Heart left ventricle (tissue), 13 donors: ENCODE measurements at regions not wholly inside any gene's neighbourhood (a gene's known extent, or its start where the extent isn't known, plus 50 kb on each side); places are given as distances from the start of the nearest gene placed in this dataset.

Experiments
- CTCF ChIP-seq, 12 donors: fragments of 200-600 bp; sonication (generic) in 4 of 12; IDR thresholded peaks; one replicate each; pipeline versions ENCODE4 v1.5.0 to v1.8.0; 2018 to 2022; ENCODE audit warnings: antibody characterized with exemption in 12 of 12, mild to moderate bottlenecking in 5 of 12
- POLR2A ChIP-seq, 2 donors: fragments of 450-650 bp; IDR thresholded peaks; one replicate each; pipeline ENCODE4 v1.6.1; 2017; ENCODE audit warnings: antibody characterized with exemption in 2 of 2, mild to moderate bottlenecking in 2 of 2, moderate library complexity in 2 of 2
- donor health status: ischemic (EF 13 %, LVEDD 7.1; RV severe dilation, severe dysfunction).
- donor health status: DM: no; HTN: yes; CAD: no.
- donor health status: DM: no; HTN: no; CAD: no.
- donor health status: ischemic (EF 25% LVEDD 6.9; RV normal size, moderate dysfunction).
- donor health status: ischemic (EF 25% LVEDD 5.7; RV mildly dilated, moderate dysfunction).
- donor health status: ischemic (EF 35%, LVEDD 5.7; RV mildly dilated, moderate dysfunction).
- donor health status: nonischemic (EF 11% LVEDD 7.7; RV severe dilation, severe dysfunction).
- donor health status: DM: yes; HTN: yes; CAD: no.
- donor health status: PGD.
- donor health status: ischemic (EF 29% LVEDD 5.4; RV normal size, mild dysfunction).
- donor health status: nonischemic (EF 23%, LVEDD 6.1; RV moderate dilation, normal function).

DNA sequence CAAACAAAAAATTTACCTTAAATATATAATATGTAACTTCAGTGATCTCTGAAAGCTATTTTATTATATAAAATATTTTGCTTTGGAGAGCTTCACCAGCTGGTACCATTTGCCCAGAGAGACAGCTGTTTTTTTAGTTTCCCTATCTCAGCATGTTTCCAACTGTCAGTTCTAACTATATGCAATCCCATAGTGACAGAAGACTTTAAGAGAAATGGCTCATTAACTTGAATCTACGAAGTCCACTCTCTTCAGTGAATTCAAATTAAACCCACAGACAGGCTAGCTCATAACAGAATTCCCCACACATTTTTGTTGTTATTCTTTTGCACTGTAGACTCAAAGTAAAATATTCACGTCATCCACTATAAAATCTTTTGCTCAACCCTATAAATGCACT is 251.8 kb upstream of the POU5F2 start:
- TF ChIP-seq CTCF (IDR thresholded peaks at IDR 0.05) (no peak), POLR2A (IDR thresholded peaks at IDR 0.05) (no peak)
